H1 (cell line): ENCODE measurements at regions not wholly inside any gene's neighbourhood (a gene's known extent, or its start where the extent isn't known, plus 50 kb on each side); places are given as distances from the start of the nearest gene placed in this dataset.

ENCODE experiments used
- CTCF ChIA-PET: fragments of 300-600 bp; sonication (Branson Sonifier 250); formaldehyde crosslinking; loops from one replicate; lab custom pipeline; 2021; ENCODE audit not compliant: partially characterized antibody; lab: Charles Lee
- POLR2A ChIA-PET: fragments of 300-600 bp; sonication (Branson Sonifier 250); formaldehyde crosslinking; loops from one replicate; lab custom pipeline; 2021; ENCODE audit warnings: inconsistent platforms; ENCODE audit not compliant: partially characterized antibody; lab: Charles Lee
- DNase-seq, 2 experiments: peaks; one replicate each; pipeline versions ENCODE4 v3.0.0 to v3.0.0-alpha.2; 2010 to 2022; ENCODE audit warnings: low spot score in 2 of 2, low read depth in 1 of 2, mixed read lengths in 1 of 2
- FAIRE-seq: peaks from 2 replicates; lab custom pipeline; 2011; peaks lifted over from hg19 to GRCh38; lab: Jason Lieb, UNC
- H2AFZ ChIP-seq: 2 replicates; pipeline ENCODE4 v1.8.1; 2012; ENCODE audit warnings: low read length, inconsistent platforms
- H2AK5ac ChIP-seq: 2 replicates; pipeline ENCODE4 v1.6.1; 2013; ENCODE audit warnings: low read depth, low read length
- H2BK120ac ChIP-seq: replicated peaks from 2 replicates; pipeline ENCODE3; 2013; ENCODE audit warnings: low read depth, low read length, inconsistent platforms
- H2BK12ac ChIP-seq: 2 replicates; pipeline ENCODE4 v1.6.1; 2013; ENCODE audit warnings: low read depth, low read length
- H2BK15ac ChIP-seq: 2 replicates; pipeline ENCODE4 v1.6.1; 2013; ENCODE audit warnings: low read length
- H2BK20ac ChIP-seq: 2 replicates; pipeline ENCODE4 v1.6.1; 2013; ENCODE audit warnings: low read length
- H2BK5ac ChIP-seq: 2 replicates; pipeline ENCODE4 v1.6.1; 2013; ENCODE audit warnings: low read depth, low read length
- H3K14ac ChIP-seq: 2 replicates; pipeline ENCODE4 v1.6.1; 2013; ENCODE audit warnings: inconsistent platforms; ENCODE audit not compliant: insufficient read length
- H3K18ac ChIP-seq: 2 replicates; pipeline ENCODE4 v1.6.1; 2013; ENCODE audit warnings: low read length; ENCODE audit errors: extremely low read depth
- H3K23ac ChIP-seq: 2 replicates; pipeline ENCODE4 v1.6.1; 2013; ENCODE audit warnings: inconsistent platforms; ENCODE audit not compliant: insufficient read length
- H3K23me2 ChIP-seq: 2 replicates; pipeline ENCODE4 v1.6.1; 2013; ENCODE audit warnings: low read depth, low read length
- H3K27ac ChIP-seq: 2 replicates; pipeline ENCODE4 v1.6.1; 2011; ENCODE audit warnings: low read depth, low read length, inconsistent platforms
- H3K27me3 ChIP-seq, 4 experiments: replicated peaks in 1 of 4; 1 replicate in 1 of 4; 2 replicates in 3 of 4; pipeline versions ENCODE4 v1.6.1 to v1.8.1; 2011 to 2013; ENCODE audit warnings: low read length in 3 of 4, mild to moderate bottlenecking in 3 of 4, inconsistent platforms in 2 of 4, mixed read lengths in 2 of 4, moderate library complexity in 1 of 4; ENCODE audit not compliant: control insufficient read depth in 3 of 4, insufficient read depth in 3 of 4; ENCODE audit errors: extremely low read depth in 1 of 4
- H3K36me3 ChIP-seq, 4 experiments: 2 replicates each; pipeline versions ENCODE4 v1.6.1 to v1.8.1; 2011 to 2013; ENCODE audit warnings: mild to moderate bottlenecking in 4 of 4, low read length in 3 of 4, moderate library complexity in 2 of 4, control low read depth in 1 of 4, inconsistent platforms in 1 of 4; ENCODE audit not compliant: insufficient read depth in 4 of 4, control insufficient read depth in 2 of 4
- H3K4ac ChIP-seq: replicated peaks from 2 replicates; pipeline ENCODE3; 2013; ENCODE audit warnings: low read length, low read depth, mixed read lengths, inconsistent platforms; ENCODE audit not compliant: insufficient read length
- H3K4me1 ChIP-seq, 4 experiments: replicated peaks in 1 of 4; 1 replicate in 1 of 4; 2 replicates in 3 of 4; pipeline versions ENCODE4 v1.6.1 to v1.8.1; 2011 to 2013; ENCODE audit warnings: low read length in 3 of 4, inconsistent platforms in 2 of 4, mixed read lengths in 1 of 4; ENCODE audit not compliant: insufficient read depth in 4 of 4, control insufficient read depth in 3 of 4
- H3K4me2 ChIP-seq, 2 experiments: 2 replicates each; pipeline versions ENCODE4 v1.6.1 to v1.8.1; 2011 to 2013; ENCODE audit warnings: low read depth in 2 of 2, low read length in 2 of 2, control low read depth in 1 of 2, inconsistent platforms in 1 of 2, mild to moderate bottlenecking in 1 of 2; ENCODE audit not compliant: insufficient read depth in 1 of 2
- H3K4me3 ChIP-seq, 4 experiments: fragments of 200-600, 300-600 bp in 1 of 4; sonication (generic), shearing (Covaris generic), sonication (Bioruptor Twin) in 1 of 4; 2 replicates each; pipeline versions ENCODE4 v1.5.1 to v1.8.1; 2011 to 2016; ENCODE audit warnings: low read length in 4 of 4, low read depth in 3 of 4, control low read depth in 2 of 4, inconsistent platforms in 2 of 4, mild to moderate bottlenecking in 2 of 4, mixed read lengths in 1 of 4, moderate library complexity in 1 of 4; ENCODE audit not compliant: insufficient read depth in 2 of 4; ENCODE audit errors: extremely low read depth in 1 of 4
- H3K56ac ChIP-seq: replicated peaks from 2 replicates; pipeline ENCODE3; 2013; ENCODE audit warnings: low read depth, mild to moderate bottlenecking, mixed read lengths, low read length, inconsistent platforms; ENCODE audit not compliant: insufficient read length
- H3K79me1 ChIP-seq: 2 replicates; pipeline ENCODE4 v1.6.1; 2013; ENCODE audit warnings: low read depth, low read length, control low read depth
- H3K79me2 ChIP-seq, 2 experiments: 2 replicates each; pipeline versions ENCODE4 v1.6.1 to v1.8.1; 2012 to 2013; ENCODE audit warnings: low read length in 2 of 2, mild to moderate bottlenecking in 2 of 2, inconsistent platforms in 1 of 2; ENCODE audit not compliant: insufficient read depth in 2 of 2, control insufficient read depth in 1 of 2
- H3K9ac ChIP-seq, 4 experiments: replicated peaks in 1 of 4; 1 replicate in 1 of 4; 2 replicates in 3 of 4; pipeline versions ENCODE4 v1.6.1 to v1.8.1; 2011 to 2013; ENCODE audit warnings: low read depth in 3 of 4, low read length in 3 of 4, control low read depth in 2 of 4, mild to moderate bottlenecking in 2 of 4, moderate library complexity in 2 of 4, inconsistent platforms in 1 of 4; ENCODE audit errors: extremely low read depth in 1 of 4
- H3K9me3 ChIP-seq, 2 experiments: 2 replicates each; pipeline versions ENCODE4 v1.6.1 to v1.8.1; 2012 to 2013; ENCODE audit warnings: mild to moderate bottlenecking in 2 of 2, moderate library complexity in 2 of 2, control low read depth in 1 of 2, inconsistent platforms in 1 of 2, low read depth in 1 of 2, low read length in 1 of 2, mixed read lengths in 1 of 2; ENCODE audit not compliant: insufficient read depth in 2 of 2
- H4K20me1 ChIP-seq, 2 experiments: replicated peaks in 1 of 2; 2 replicates each; pipeline versions ENCODE3 to v1.8.1; 2011 to 2013; ENCODE audit warnings: inconsistent platforms in 2 of 2, low read length in 2 of 2, mild to moderate bottlenecking in 1 of 2; ENCODE audit not compliant: insufficient read depth in 2 of 2, control insufficient read depth in 1 of 2
- H4K5ac ChIP-seq: 2 replicates; pipeline ENCODE4 v1.6.1; 2013; ENCODE audit warnings: low read length, low read depth, mixed read lengths, inconsistent platforms; ENCODE audit not compliant: insufficient read length
- H4K8ac ChIP-seq: 2 replicates; pipeline ENCODE4 v1.8.0; 2013; ENCODE audit warnings: mild to moderate bottlenecking, moderate library complexity, low read length, inconsistent platforms; ENCODE audit not compliant: insufficient read depth; ENCODE audit errors: extremely low read depth
- H4K91ac ChIP-seq: replicated peaks from 2 replicates; pipeline ENCODE3; 2013; ENCODE audit warnings: low read length, mixed read lengths, inconsistent platforms; ENCODE audit not compliant: insufficient read length
- ASH2L ChIP-seq: fragments of 200-600, 300-600 bp; sonication (generic); IDR thresholded peaks from one replicate; pipeline ENCODE4 v1.7.1; 2017; ENCODE audit warnings: low read length
- ATF3 ChIP-seq: IDR thresholded peaks from 2 replicates; pipeline ENCODE4 v1.6.1; 2011; ENCODE audit warnings: low read depth, mild to moderate bottlenecking, low read length; ENCODE audit not compliant: insufficient read depth
- CHD2 ChIP-seq: IDR thresholded peaks from 2 replicates; pipeline ENCODE4 v1.6.1; 2012; ENCODE audit warnings: low read length, improper control_type of control experiment
- EGR1 ChIP-seq: IDR thresholded peaks from 2 replicates; pipeline ENCODE4 v1.6.1; 2011; ENCODE audit warnings: low read depth, low read length, borderline replicate concordance
- GABPA ChIP-seq: IDR thresholded peaks from 2 replicates; pipeline ENCODE4 v1.6.1; 2011; ENCODE audit warnings: mild to moderate bottlenecking, low read length, moderate library complexity, borderline replicate concordance; ENCODE audit not compliant: insufficient read depth
- GTF2F1 ChIP-seq: IDR thresholded peaks from 2 replicates; pipeline ENCODE4 v1.6.1; 2012; ENCODE audit warnings: low read depth, low read length, improper control_type of control experiment, borderline replicate concordance
- HDAC2 ChIP-seq, 2 experiments: fragments of 300-600 bp in 1 of 2; sonication (generic) in 1 of 2; IDR thresholded peaks; 2 replicates each; pipeline ENCODE4 v1.6.1; 2011 to 2012; ENCODE audit warnings: low read depth in 2 of 2, low read length in 2 of 2, mild to moderate bottlenecking in 2 of 2, moderate library complexity in 2 of 2, borderline replicate concordance in 1 of 2, inconsistent platforms in 1 of 2
- JUND ChIP-seq: IDR thresholded peaks from 2 replicates; pipeline ENCODE4 v1.6.1; 2011; ENCODE audit warnings: mild to moderate bottlenecking, improper control_type of control experiment, low read length
- KDM1A ChIP-seq: fragments of 200-600, 300-600 bp; sonication (generic); IDR thresholded peaks from 2 replicates; pipeline ENCODE4 v1.7.1; 2016; ENCODE audit warnings: mild to moderate bottlenecking, low read length, borderline replicate concordance
- KDM5A ChIP-seq: fragments of 200-600 bp; IDR thresholded peaks from 2 replicates; pipeline ENCODE4 v1.7.1; 2012; ENCODE audit warnings: mild to moderate bottlenecking, low read length, inconsistent platforms, mixed read lengths
- MAFK ChIP-seq: IDR thresholded peaks from 2 replicates; pipeline ENCODE4 v1.6.1; 2012; ENCODE audit warnings: low read depth, mild to moderate bottlenecking, improper control_type of control experiment, low read length
- RBBP5 ChIP-seq: IDR thresholded peaks from 2 replicates; pipeline ENCODE4 v1.7.1; 2012; ENCODE audit warnings: low read depth, mild to moderate bottlenecking, inconsistent platforms, low read length, moderate library complexity, borderline replicate concordance
- TAF7 ChIP-seq: optimal IDR thresholded peaks from 2 replicates; pipeline ENCODE3; 2011; ENCODE audit warnings: low read depth, mild to moderate bottlenecking, inconsistent platforms, low read length, moderate library complexity, borderline replicate concordance
- WGBS, 2 experiments: shearing (Covaris generic) in 1 of 2; methylation state at CpG; one replicate each; pipeline versions ENCODE4 v1.1.6 to v1.1.7; 2013 to 2015; ENCODE audit warnings: low lambda C conversion rate in 2 of 2, mixed read lengths in 2 of 2, inconsistent platforms in 1 of 2, low coverage in 1 of 2, missing lambda C conversion rate in 1 of 2; ENCODE audit not compliant: insufficient replicate concordance in 2 of 2, insufficient coverage in 1 of 2, insufficient read length in 1 of 2; ENCODE audit errors: extremely low coverage in 1 of 2, missing lambda C conversion rate in 1 of 2; 5-methylcytosine and 5-hydroxymethylcytosine counted together

- 82% methylated on average over 2 of the region's 2 CpGs; no CpG with 5 or more reads in 1 of the 2 experiments for WGBS, 2 experiments
- H3K18ac ChIP-seq: no peak overlapping the region
- H3K36me3 ChIP-seq: no peaks in the 10 kb centered on the region
- no peak overlapping the region for H2AFZ ChIP-seq
- H2BK120ac ChIP-seq: no peak overlapping the region
- no peak overlapping the region for H3K4ac ChIP-seq
- TF ChIP-seq JUND: no peak
- TF ChIP-seq ATF3: no peak
- no peak for TF ChIP-seq KDM1A
- TF ChIP-seq KDM5A: no peak
- no peak for TF ChIP-seq CHD2
- TF ChIP-seq EGR1: no peak
- no peak for TF ChIP-seq GABPA
- no peak for TF ChIP-seq TAF7
- no peak for TF ChIP-seq RBBP5
- TF ChIP-seq GTF2F1: no peak
- TF ChIP-seq ASH2L: no peak
- no peak for TF ChIP-seq HDAC2 (IDR thresholded peaks at IDR 0.05; ENCODE audit: borderline replicate concordance in 1 of 2, low read depth in 2 of 2, low read length in 2 of 2)
- no peak for TF ChIP-seq MAFK
- no peak overlapping the region for H3K56ac ChIP-seq
- POLR2A ChIA-PET: no interaction called here
- H3K14ac ChIP-seq: no peak overlapping the region
- H2BK20ac ChIP-seq: no peak overlapping the region
- no peak overlapping the region for H4K91ac ChIP-seq
- H3K4me1 ChIP-seq: no peaks in the 10 kb centered on the region
- H4K20me1 ChIP-seq: no peaks in the 10 kb centered on the region
- H3K23ac ChIP-seq: no peak overlapping the region
- H2BK5ac ChIP-seq: no peak overlapping the region
- DNase-seq: no peak
- CTCF ChIA-PET: interaction anchor here (0.6 kb wide), 1 partner anchor 1038 kb away, joined by 3 read pairs; no protein-coding TSS in a partner anchor
- no peaks in the 10 kb centered on the region for H3K27me3 ChIP-seq
- FAIRE-seq: no peak
- no peaks in the 10 kb centered on the region for H3K79me1 ChIP-seq
- H3K4me3 ChIP-seq: no peak overlapping the region
- H2BK15ac ChIP-seq: no peak overlapping the region
- no peaks in the 10 kb centered on the region for H3K9me3 ChIP-seq
- no peak overlapping the region for H4K8ac ChIP-seq
- no peak overlapping the region for H2AK5ac ChIP-seq
- no peaks in the 10 kb centered on the region for H3K23me2 ChIP-seq
- H2BK12ac ChIP-seq: no peak overlapping the region
- no peak overlapping the region for H4K5ac ChIP-seq
- no peak overlapping the region for H3K4me2 ChIP-seq
- H3K79me2 ChIP-seq: no peaks in the 10 kb centered on the region
- no peak overlapping the region for H3K27ac ChIP-seq
- H3K9ac ChIP-seq: no peak overlapping the region
These were observed 378.6 kb upstream of the EPHA5 start for GRCh38 chr4:66048861-66049260.
